Activated CD8-positive, alpha-beta T cell treated with anti-CD3 and anti-CD28 coated beads for 36 hours (primary cell): ENCODE measurements at regions not wholly inside any gene's neighbourhood (a gene's known extent, or its start where the extent isn't known, plus 50 kb on each side); places are given as distances from the start of the nearest gene placed in this dataset.

ENCODE experiments used
- ATAC-seq: fragments of 200-7000 bp; cut with Tn5 transposase; one replicate; pipeline ENCODE4 v1.10.0; 2021; ENCODE audit warnings: mild to moderate bottlenecking, moderate library complexity
- CTCF ChIA-PET: fragments of 350-600 bp; sonication (Branson Sonifier 250); formaldehyde crosslinking; loops from one replicate; lab custom pipeline; 2021; ENCODE audit warnings: antibody characterized with exemption; lab: Charles Lee
- POLR2A ChIA-PET: fragments of 350-600 bp; sonication (Branson Sonifier 250); formaldehyde crosslinking; loops from one replicate; lab custom pipeline; 2021; ENCODE audit warnings: antibody characterized with exemption; lab: Charles Lee
- DNase-seq: peaks from one replicate; pipeline ENCODE4 v3.0.0-alpha.2; 2020
- H3K27ac Mint-ChIP-seq: one replicate; pipeline ENCODE4 v1.8.0; 2021; ENCODE audit warnings: mild to moderate bottlenecking, mixed read lengths
- H3K27me3 Mint-ChIP-seq: one replicate; pipeline ENCODE4 v1.8.0; 2021; ENCODE audit warnings: mixed read lengths
- H3K36me3 Mint-ChIP-seq: one replicate; pipeline ENCODE4 v1.8.0; 2021; ENCODE audit warnings: low read depth, mixed read lengths
- H3K4me1 Mint-ChIP-seq: one replicate; pipeline ENCODE4 v1.8.0; 2021; ENCODE audit warnings: low read depth, mixed read lengths
- H3K4me3 Mint-ChIP-seq: one replicate; pipeline ENCODE4 v1.8.0; 2021; ENCODE audit warnings: mild to moderate bottlenecking, moderate library complexity, mixed read lengths
- H3K9me3 Mint-ChIP-seq: one replicate; pipeline ENCODE4 v1.8.0; 2021; ENCODE audit warnings: mixed read lengths
- CTCF ChIP-seq: fragments of 200-600 bp; IDR thresholded peaks from one replicate; pipeline ENCODE4 v1.8.0; 2022; ENCODE audit warnings: antibody characterized with exemption, mild to moderate bottlenecking
- intact Hi-C: fragments of 100-400 bp; cut with micrococcal nuclease; formaldehyde crosslinking; loops from one replicate; pipeline ENCODE4 v1.10.0; 2022

- H3K27ac Mint-ChIP-seq, result no peak overlapping the region
- H3K27me3 Mint-ChIP-seq, result no peaks in the 10 kb centered on the region
- intact Hi-C loops, result no loop called here
- CTCF ChIA-PET, result no interaction called here
- no peak overlapping the region for H3K4me3 Mint-ChIP-seq
- H3K4me1 Mint-ChIP-seq, result no peaks in the 10 kb centered on the region
- POLR2A ChIA-PET, result no interaction called here
- ATAC-seq, result no peak
- H3K36me3 Mint-ChIP-seq, result no peaks in the 10 kb centered on the region
- peaks cover 5% of the 10 kb centered on the region for H3K9me3 Mint-ChIP-seq
- no peak for DNase-seq
- no peak for TF ChIP-seq CTCF
Measured at GRCh38 chr5:152686931-152687330, 281.9 kb upstream of the NMUR2 start.

GRCh38 chr5:152688561-152689249, 283.6 kb upstream of the NMUR2 start:
- Mint-ChIP-seq H3K4me3 (no peak overlapping the region), H3K27me3 (no peaks in the 10 kb centered on the region), H3K27ac (no peak overlapping the region), H3K36me3 (no peaks in the 10 kb centered on the region), H3K4me1 (no peaks in the 10 kb centered on the region), H3K9me3 (peaks cover 5% of the 10 kb centered on the region)
- POLR2A ChIA-PET, result no interaction called here
- no peak for ATAC-seq
- TF ChIP-seq CTCF, result no peak
- CTCF ChIA-PET, result no interaction called here
- no peak for DNase-seq
- intact Hi-C loops, result no loop called here

- CTCF ChIA-PET, result no interaction called here
- H3K27ac Mint-ChIP-seq, result no peak overlapping the region
- peaks cover 5% of the 10 kb centered on the region for H3K9me3 Mint-ChIP-seq
- no peaks in the 10 kb centered on the region for H3K4me1 Mint-ChIP-seq
- no peak for DNase-seq
- no peak overlapping the region for H3K4me3 Mint-ChIP-seq
- POLR2A ChIA-PET, result no interaction called here
- TF ChIP-seq CTCF, result no peak
- H3K27me3 Mint-ChIP-seq, result no peaks in the 10 kb centered on the region
- ATAC-seq, result no peak
- intact Hi-C loops, result no loop called here
- no peaks in the 10 kb centered on the region for H3K36me3 Mint-ChIP-seq
Measured at GRCh38 chr5:152689250-152689711, 284.2 kb upstream of the NMUR2 start.

- H3K9me3 Mint-ChIP-seq, result peaks cover 2% of the 10 kb centered on the region
- POLR2A ChIA-PET, result no interaction called here
Measured at GRCh38 chr5:152694231-152694630, 289.2 kb upstream of the NMUR2 start.

More at GRCh38 chr5:152694231-152694630, 289.2 kb upstream of the NMUR2 start:
- no peaks in the 10 kb centered on the region for H3K27me3 Mint-ChIP-seq
- H3K36me3 Mint-ChIP-seq, result no peaks in the 10 kb centered on the region
- no peak for TF ChIP-seq CTCF
- DNase-seq (no peak), ATAC-seq (no peak)
- H3K4me3 Mint-ChIP-seq, result no peak overlapping the region
- CTCF ChIA-PET, result no interaction called here
- H3K27ac Mint-ChIP-seq, result no peak overlapping the region
- no peaks in the 10 kb centered on the region for H3K4me1 Mint-ChIP-seq
- intact Hi-C loops, result no loop called here
